ENCODE measurements at regions not wholly inside any gene's neighbourhood (a gene's known extent, or its start where the extent isn't known, plus 50 kb on each side); places are given as distances from the start of the nearest gene placed in this dataset.

- TF ChIP-seq POLR2A (IDR thresholded peaks at IDR 0.05; ENCODE audit: low read length) (no peak), CTCF (IDR thresholded peaks at IDR 0.05) (no peak), HDAC2 (IDR thresholded peaks at IDR 0.05) (no peak), GATA3 (IDR thresholded peaks at IDR 0.05; ENCODE audit: borderline replicate concordance) (no peak), SMC3 (IDR thresholded peaks at IDR 0.05) (no peak), MYC (IDR thresholded peaks at IDR 0.05; ENCODE audit: borderline replicate concordance, low read length) (no peak), KDM1A (IDR thresholded peaks at IDR 0.05; ENCODE audit: low read depth) (no peak), ZFP36 (IDR thresholded peaks at IDR 0.05; ENCODE audit: borderline replicate concordance, partially characterized antibody) (no peak), PBX3 (IDR thresholded peaks at IDR 0.05) (no peak), REST (IDR thresholded peaks at IDR 0.05) (no peak), BHLHE40 (IDR thresholded peaks at IDR 0.05; ENCODE audit: low read depth, low read length) (no peak), MAZ (IDR thresholded peaks at IDR 0.05; ENCODE audit: borderline replicate concordance, low read depth, low read length) (no peak)
Measured at GRCh38 chr7:84879570-84880325, 307.1 kb downstream of the SEMA3D start.
